SIG-M5 (cell line): ENCODE measurements at regions not wholly inside any gene's neighbourhood (a gene's known extent, or its start where the extent isn't known, plus 50 kb on each side); places are given as distances from the start of the nearest gene placed in this dataset.

Experiments
- DNase-seq: peaks from one replicate; lab custom pipeline; 2025; lab: John Stamatoyannopoulos, UW

DNA sequence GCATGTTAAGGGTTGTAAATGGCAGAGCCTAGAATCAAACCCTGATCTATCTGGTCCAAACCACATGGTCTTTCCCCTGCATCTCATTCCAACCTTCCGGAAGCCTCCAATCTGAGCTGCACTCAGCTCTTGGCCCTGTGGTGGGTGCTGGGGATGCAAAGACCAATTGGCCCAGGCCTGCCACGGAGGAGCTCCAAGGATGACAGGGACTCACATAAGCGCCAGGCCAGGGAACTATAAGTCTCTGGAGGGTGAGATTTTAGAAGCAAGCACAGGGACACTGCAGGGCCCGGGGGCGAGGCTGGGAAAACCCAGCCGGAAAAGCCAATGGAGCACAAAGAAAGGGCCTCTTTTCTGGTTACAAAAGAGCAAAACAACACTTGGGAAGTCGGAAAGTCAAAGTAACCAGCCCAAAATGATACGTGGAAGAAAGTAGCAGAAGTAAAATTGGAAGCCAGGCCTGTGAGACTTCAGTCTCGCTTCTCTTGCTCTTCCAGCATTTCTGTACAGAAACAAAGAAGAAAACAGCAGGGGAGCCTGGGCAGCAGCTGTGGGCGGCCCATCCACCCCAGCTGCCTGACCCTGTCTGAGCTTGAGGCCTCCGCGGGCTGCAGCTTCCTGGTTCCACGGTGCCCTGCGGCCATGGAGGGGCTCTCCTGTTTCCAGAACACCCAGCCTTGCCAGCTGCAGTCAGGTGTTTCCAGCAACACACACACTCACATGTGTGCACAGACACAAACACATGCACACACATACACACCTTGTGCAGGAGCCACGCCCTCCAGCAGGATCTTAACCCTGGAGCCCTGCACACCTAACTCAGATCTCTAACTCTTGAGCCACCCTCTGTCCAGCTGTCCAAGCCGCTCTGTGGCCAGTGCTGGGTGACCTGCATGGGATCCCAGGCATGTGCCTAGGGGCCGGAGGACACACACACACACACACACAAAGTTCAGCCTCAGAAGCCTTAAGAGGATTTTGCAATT is 178.2 kb downstream of the BCL11B start:
- no peak for DNase-seq

DNA sequence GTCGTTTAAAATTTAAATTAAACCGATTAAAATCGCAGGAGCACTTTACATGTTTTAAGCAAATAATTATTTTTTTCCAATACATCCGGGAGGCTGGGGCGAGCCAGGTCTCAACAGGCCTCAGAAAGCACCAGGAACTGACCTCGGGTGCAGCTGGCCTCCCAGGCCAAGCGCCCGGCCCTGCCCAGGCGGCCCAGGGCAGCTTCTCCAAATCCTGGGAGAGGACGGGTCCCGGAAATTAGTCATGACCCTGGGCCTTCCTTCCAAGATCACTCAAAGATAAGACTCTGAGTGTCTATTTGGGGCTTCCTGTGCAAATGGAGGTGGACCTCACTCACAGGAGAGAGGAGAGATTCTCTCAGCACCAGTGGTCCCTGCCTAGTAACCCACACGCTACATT is 177.1 kb downstream of the BCL11B start:
- DNase-seq, result no peak

DNA sequence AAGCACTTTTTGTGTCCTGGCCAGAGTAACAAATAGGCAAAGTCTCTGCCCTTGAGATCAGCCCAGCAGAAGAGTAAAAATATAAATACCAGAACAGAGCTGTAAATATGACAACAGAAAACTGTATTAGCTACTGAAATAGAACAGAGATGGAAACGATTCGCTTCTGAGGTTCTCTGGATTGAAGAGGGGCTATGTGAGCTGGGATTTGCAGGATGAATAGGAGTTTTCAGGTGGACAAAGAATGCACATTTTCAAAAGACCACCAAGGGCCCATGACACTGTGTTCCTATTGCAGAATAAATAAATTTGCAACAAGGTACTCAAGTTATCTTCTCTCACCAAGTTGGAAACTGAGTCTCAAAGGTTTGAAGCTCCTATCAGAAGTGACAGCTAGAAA is 176.6 kb downstream of the BCL11B start:
- DNase-seq, result no peak

DNA sequence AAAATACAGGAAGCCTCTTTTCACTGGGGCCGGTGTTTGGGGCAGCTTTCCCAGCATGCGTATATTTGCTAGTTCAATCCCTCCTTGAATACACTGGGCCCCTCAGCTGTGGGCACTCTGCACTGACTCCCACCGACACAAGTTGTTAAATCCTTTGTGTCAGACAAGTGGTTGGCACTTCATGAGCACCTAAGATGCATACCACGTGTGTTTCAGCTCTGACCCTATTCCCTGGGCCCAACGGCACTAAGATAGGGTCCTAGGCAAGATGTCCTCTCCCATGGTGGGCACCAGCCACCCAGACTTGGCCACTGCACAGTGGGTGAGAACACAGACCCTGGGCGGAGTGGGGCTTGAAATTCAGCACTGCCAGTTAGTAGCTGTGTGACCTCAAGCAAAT is 173.8 kb downstream of the BCL11B start:
- no peak for DNase-seq

DNA sequence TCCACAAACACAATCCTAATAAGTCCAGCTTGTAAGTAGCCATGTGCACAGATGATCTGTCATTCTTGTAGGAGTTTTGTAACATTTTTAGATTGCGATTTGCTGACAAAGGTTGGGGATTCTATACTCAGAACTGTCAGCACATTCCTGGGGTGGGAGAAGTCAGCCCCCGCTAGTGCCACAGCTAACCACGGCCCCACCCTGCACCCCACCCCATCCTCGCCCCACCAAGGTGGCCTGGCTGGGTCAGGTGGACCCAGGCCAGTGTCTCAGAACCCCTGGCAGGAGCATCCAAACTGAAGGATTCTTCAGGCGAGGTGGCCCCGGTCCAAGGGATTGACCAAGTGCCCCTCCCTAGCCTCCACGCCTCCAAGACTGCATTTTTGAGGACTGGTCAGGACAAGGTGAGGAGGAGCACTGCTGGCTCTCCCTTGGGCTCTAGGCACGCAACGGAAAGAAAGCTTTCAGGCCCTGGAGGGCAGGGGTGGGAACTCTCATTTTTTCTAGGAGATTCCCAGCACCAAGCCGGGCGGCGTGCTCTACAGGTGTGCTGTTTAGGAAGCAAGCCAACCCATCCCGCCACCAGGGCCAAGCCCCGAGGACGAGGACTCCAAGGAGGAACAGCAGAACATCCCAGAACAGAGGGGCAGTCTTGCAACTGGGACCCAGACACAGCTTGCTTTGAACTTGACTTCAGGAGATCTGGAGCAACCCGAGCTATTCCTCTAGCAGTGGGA is 172.8 kb downstream of the BCL11B start:
- DNase-seq, result no peak

DNA sequence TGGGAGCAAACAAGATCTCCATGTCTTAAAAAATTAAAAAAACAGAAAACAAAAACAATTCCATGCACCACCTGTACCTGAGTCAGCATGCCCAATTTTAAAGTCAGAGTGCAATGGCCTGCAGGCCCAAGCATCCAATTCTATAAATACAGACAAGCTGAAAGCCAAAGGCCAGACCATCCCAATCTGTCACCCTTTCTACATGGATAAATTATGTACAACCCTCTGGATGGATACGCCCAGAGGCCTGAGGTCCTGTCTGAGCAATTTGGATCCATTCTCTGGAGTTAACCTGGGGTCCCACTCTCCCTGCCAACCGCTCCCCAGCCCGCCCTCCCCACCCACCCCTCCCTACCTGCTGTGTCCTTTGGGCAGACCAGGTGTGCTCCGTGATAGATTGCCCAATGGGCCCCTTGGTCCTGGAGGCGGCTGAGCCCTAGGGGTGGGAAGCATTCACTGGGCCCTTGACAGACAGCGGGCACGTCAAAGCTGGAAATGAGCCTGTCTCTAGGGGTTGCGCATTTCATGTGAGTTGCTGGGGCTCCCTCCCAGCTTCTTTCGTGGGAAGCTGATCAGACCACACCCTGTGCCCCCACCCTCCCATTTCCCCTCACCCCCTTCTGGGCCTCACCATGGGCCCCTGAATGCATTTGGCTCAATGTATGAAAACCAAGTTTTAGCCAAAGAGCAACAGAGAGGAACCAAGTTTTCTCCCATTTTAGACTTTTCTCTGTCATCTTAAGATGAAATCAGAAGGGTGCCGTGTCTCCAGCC is 171.3 kb downstream of the BCL11B start:
- no peak for DNase-seq

DNA sequence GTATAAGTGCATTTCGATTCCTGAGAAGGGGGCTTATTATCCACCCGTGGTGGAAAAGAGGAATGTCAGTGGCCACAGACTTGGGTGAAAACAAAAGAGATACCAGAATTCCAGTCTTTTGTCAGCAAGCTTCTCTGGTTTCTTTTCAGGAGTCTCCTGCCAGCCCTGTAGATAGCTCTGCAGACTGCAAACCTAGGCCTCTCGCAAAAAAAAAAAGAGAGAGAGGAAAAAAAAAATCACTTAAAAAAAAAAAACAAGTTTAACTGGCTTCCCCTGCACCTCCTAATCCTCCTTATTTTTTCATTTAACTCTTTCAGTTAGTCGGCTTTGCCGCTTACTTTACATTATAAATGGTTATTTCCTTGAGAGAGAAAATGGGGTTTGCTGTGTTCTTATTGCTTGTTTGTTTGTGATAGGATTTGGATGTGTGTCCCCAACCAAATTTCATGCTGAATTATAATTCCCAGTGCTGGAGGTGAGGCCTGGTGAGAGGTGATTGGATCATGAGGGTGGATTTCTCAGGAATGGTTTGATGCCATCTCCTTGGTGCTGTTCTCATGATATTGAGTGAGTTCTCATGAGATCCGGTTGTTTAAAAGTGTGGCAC is 170.0 kb downstream of the BCL11B start:
- no peak for DNase-seq

DNA sequence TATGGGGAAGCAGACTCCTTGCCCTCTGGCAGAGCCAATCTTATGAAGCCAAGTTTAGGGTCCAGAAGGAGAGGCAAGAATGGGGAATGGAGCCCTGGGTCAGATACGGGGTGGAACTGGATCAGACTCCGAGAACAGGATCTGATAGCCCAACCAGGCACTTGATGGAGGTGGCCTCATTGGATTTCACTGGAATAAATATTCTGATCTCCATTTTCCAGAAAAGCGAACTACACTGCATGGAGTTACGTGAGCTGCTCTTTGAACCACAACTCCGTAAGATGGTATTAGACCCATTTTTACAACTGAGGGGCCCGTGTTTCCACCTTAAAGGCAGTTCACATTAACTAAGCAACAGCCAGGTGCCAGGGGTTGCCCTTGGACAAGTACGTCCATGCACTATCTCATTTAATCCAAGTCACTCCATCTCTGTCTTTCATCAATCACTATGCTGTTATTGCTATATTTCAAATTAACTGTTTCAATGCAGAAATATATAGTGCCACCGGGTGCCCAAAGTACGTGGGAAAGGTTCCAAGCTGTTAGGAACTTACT is 155.2 kb downstream of the BCL11B start:
- DNase-seq, result no peak

DNA sequence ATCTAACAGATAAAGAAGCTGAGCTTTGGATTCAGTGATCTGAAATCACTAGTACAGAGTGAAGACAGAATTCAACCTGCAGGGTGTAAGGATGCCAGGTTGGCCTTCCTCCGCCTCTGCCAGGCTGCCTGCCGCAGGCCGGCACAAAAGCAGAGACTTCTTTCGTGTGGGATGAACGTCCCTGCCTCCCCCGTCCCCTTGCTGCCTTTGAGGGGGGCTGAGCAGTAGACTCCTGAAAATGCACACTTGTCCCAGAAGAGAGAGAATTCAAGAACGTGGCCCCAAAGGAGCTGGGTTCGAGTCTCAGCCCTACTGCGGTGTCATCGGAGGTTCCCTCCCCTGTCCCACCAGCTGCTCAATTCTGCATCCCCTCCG is 154.3 kb downstream of the BCL11B start:
- no peak for DNase-seq

DNA sequence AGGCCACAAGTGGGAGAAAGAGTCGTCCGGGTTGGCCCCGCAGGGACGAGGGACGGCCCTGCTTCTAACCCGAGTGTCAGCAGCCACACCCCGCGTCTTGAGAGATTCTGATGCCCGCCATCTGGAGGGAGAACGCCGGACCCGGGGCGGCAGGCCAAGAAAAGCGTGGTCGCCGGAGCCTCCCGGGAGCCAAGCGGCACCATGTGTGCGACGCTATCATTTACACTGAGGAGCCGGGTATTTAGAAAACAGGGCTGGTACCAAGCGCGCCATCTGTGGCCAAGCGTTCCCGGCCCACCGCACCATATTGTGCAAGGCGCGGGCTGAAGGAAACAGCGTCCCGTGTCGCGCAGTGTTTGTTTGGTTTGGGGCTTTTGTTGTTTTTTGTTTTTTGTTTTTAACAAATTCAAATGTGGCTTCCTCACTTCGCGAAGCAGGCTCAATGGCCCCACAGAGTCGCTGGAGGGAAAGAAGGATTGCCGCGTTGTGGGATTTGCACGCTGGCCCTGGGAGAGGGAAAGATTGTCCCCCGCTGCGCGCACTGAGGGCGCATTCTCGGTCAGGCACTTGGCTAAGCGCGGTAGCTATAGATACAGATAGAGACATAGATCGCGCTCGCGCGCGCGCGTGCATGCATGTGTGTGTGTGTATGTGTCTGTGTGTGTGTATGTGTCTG is 153.8 kb downstream of the BCL11B start:
- DNase-seq, result no peak

DNA sequence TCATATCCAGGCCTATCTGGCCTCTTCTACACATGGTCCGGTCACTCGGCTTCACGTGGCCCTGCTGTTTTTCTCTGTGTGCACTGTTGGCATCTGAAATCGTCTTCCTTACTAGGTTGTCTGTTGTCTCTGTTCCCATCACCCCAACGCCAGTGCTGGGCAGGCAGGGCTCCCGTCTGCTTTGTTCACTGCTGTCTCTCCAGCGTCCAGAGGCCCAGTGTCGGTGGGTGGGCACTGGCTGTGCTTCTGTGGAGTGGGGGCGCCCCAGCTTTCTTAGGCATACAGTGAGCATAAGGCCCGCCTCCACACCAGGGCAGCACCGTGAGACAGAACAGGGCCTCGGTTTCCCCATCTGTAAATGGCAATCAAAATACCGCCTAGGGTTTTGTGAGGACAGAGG is 153.1 kb downstream of the BCL11B start:
- DNase-seq, result no peak
